Astrocyte (in vitro differentiated cells and primary cell): ENCODE measurements at regions not wholly inside any gene's neighbourhood (a gene's known extent, or its start where the extent isn't known, plus 50 kb on each side); places are given as distances from the start of the nearest gene placed in this dataset.

Experiments used
- DNase-seq: peaks from one replicate; pipeline ENCODE4 v3.0.0-alpha.2; 2010; ENCODE audit warnings: low read depth
- FAIRE-seq: peaks from 2 replicates; lab custom pipeline; 2011; peaks lifted over from hg19 to GRCh38; lab: Jason Lieb, UNC
- H2AFZ ChIP-seq: 2 replicates; pipeline ENCODE4 v1.6.0; 2012; ENCODE audit warnings: low read depth, low read length, inconsistent platforms
- H3K27ac ChIP-seq: 2 replicates; pipeline ENCODE4 v1.5.1; 2011; ENCODE audit warnings: low read depth, low read length, inconsistent platforms
- H3K27me3 ChIP-seq: 2 replicates; pipeline ENCODE4 v1.6.0; 2011; ENCODE audit warnings: low read length, inconsistent platforms; ENCODE audit not compliant: insufficient read depth
- H3K36me3 ChIP-seq: 2 replicates; pipeline ENCODE4 v1.5.1; 2011; ENCODE audit warnings: low read length, inconsistent platforms; ENCODE audit not compliant: insufficient read depth
- H3K4me1 ChIP-seq: 2 replicates; pipeline ENCODE4 v1.5.1; 2011; ENCODE audit warnings: low read length, inconsistent platforms; ENCODE audit not compliant: insufficient read depth
- H3K4me2 ChIP-seq: 2 replicates; pipeline ENCODE4 v1.6.0; 2012; ENCODE audit warnings: low read length, inconsistent platforms
- H3K4me3 ChIP-seq: 2 replicates; pipeline ENCODE4 v1.5.1; 2011; ENCODE audit warnings: low read depth, mild to moderate bottlenecking, low read length, inconsistent platforms; ENCODE audit not compliant: insufficient read depth
- H3K79me2 ChIP-seq: 2 replicates; pipeline ENCODE4 v1.6.0; 2012; ENCODE audit warnings: mild to moderate bottlenecking, low read length, inconsistent platforms; ENCODE audit not compliant: insufficient read depth
- H3K9ac ChIP-seq: 2 replicates; pipeline ENCODE4 v1.6.0; 2012; ENCODE audit warnings: mild to moderate bottlenecking, low read length, inconsistent platforms
- H3K9me3 ChIP-seq: 2 replicates; pipeline ENCODE4 v1.5.1; 2012; ENCODE audit warnings: low read depth, mild to moderate bottlenecking, low read length, inconsistent platforms; ENCODE audit not compliant: insufficient read depth
- H4K20me1 ChIP-seq: 2 replicates; pipeline ENCODE4 v1.6.0; 2012; ENCODE audit warnings: low read length, inconsistent platforms; ENCODE audit not compliant: insufficient read depth
- H3K27ac Mint-ChIP-seq: one replicate; pipeline ENCODE4 v1.8.0; 2021; ENCODE audit warnings: mild to moderate bottlenecking, mixed read lengths; ENCODE audit not compliant: unreplicated experiment
- H3K27me3 Mint-ChIP-seq: one replicate; pipeline ENCODE4 v1.8.0; 2021; ENCODE audit warnings: low read depth, mixed read lengths; ENCODE audit not compliant: unreplicated experiment
- H3K36me3 Mint-ChIP-seq: one replicate; pipeline ENCODE4 v1.8.0; 2021; ENCODE audit warnings: low read depth, mixed read lengths; ENCODE audit not compliant: unreplicated experiment
- H3K4me1 Mint-ChIP-seq: one replicate; pipeline ENCODE4 v1.8.0; 2021; ENCODE audit warnings: low read depth, mixed read lengths; ENCODE audit not compliant: unreplicated experiment
- H3K4me3 Mint-ChIP-seq: one replicate; pipeline ENCODE4 v1.8.0; 2021; ENCODE audit warnings: mild to moderate bottlenecking, moderate library complexity, mixed read lengths; ENCODE audit not compliant: unreplicated experiment
- H3K9me3 Mint-ChIP-seq: one replicate; pipeline ENCODE4 v1.8.0; 2021; ENCODE audit warnings: mild to moderate bottlenecking, mixed read lengths; ENCODE audit not compliant: unreplicated experiment
- CTCF ChIP-seq: IDR thresholded peaks from 2 replicates; pipeline ENCODE4 v1.5.1; 2011; ENCODE audit warnings: low read depth, mild to moderate bottlenecking, inconsistent platforms, low read length, moderate library complexity; ENCODE audit not compliant: insufficient read depth
- EZH2 ChIP-seq: IDR thresholded peaks from 2 replicates; pipeline ENCODE4 v1.6.1; 2012; ENCODE audit warnings: mild to moderate bottlenecking, low read length, inconsistent platforms; ENCODE audit not compliant: insufficient read depth

GRCh38 chr4:149234798-149235197 is 580.8 kb downstream of the IQCM start:
- TF ChIP-seq EZH2 (no peak), CTCF (no peak)
- Histone ChIP-seq H3K9ac (no peak overlapping the region), H3K79me2 (no peaks in the 10 kb centered on the region), H2AFZ (no peak overlapping the region), H3K4me2 (no peak overlapping the region), H3K27me3 (no peaks in the 10 kb centered on the region), H3K4me1 (no peaks in the 10 kb centered on the region), H3K27ac (no peak overlapping the region), H4K20me1 (no peaks in the 10 kb centered on the region), H3K9me3 (no peaks in the 10 kb centered on the region), H3K36me3 (no peaks in the 10 kb centered on the region), H3K4me3 (no peak overlapping the region)
- Mint-ChIP-seq H3K36me3 (no peaks in the 10 kb centered on the region), H3K27me3 (no peaks in the 10 kb centered on the region), H3K9me3 (peaks cover 5% of the 10 kb centered on the region), H3K27ac (no peak overlapping the region), H3K4me3 (no peak overlapping the region), H3K4me1 (no peaks in the 10 kb centered on the region)
- FAIRE-seq: no peak
- no peak for DNase-seq

GRCh38 chr4:149223659-149224058 is 592.0 kb downstream of the IQCM start:
- peaks cover 15% of the 10 kb centered on the region for H3K9me3 Mint-ChIP-seq
- H3K79me2 ChIP-seq: no peaks in the 10 kb centered on the region
- no peak overlapping the region for H3K4me3 Mint-ChIP-seq
- H3K27ac ChIP-seq: no peak overlapping the region
- no peaks in the 10 kb centered on the region for H3K4me1 ChIP-seq
- H3K27ac Mint-ChIP-seq: no peak overlapping the region
- H4K20me1 ChIP-seq: no peaks in the 10 kb centered on the region
- peak; percentile 52 for FAIRE-seq
- no peak overlapping the region for H2AFZ ChIP-seq
- H3K36me3 ChIP-seq: no peaks in the 10 kb centered on the region
- TF ChIP-seq CTCF (no peak), EZH2 (no peak)
- H3K36me3 Mint-ChIP-seq: peaks cover 1% of the 10 kb centered on the region
- H3K9me3 ChIP-seq: peaks cover 10% of the 10 kb centered on the region
- no peak overlapping the region for H3K4me3 ChIP-seq
- no peaks in the 10 kb centered on the region for H3K27me3 Mint-ChIP-seq
- peak; percentile 80 for DNase-seq
- no peaks in the 10 kb centered on the region for H3K4me1 Mint-ChIP-seq
- no peak overlapping the region for H3K9ac ChIP-seq
- H3K4me2 ChIP-seq: no peak overlapping the region
- H3K27me3 ChIP-seq: no peaks in the 10 kb centered on the region

GRCh38 chr4:149218672-149219071 is 597.0 kb downstream of the IQCM start:
- H3K4me1 ChIP-seq: no peaks in the 10 kb centered on the region
- H3K36me3 Mint-ChIP-seq: peaks cover 1% of the 10 kb centered on the region
- no peak overlapping the region for H3K9ac ChIP-seq
- no peaks in the 10 kb centered on the region for H3K27me3 Mint-ChIP-seq
- no peak overlapping the region for H3K4me2 ChIP-seq
- no peak overlapping the region for H3K27ac ChIP-seq
- no peak overlapping the region for H2AFZ ChIP-seq
- H3K4me3 ChIP-seq: no peak overlapping the region
- H4K20me1 ChIP-seq: no peaks in the 10 kb centered on the region
- peaks cover 10% of the 10 kb centered on the region for H3K9me3 ChIP-seq
- no peak for FAIRE-seq
- H3K79me2 ChIP-seq: no peaks in the 10 kb centered on the region
- H3K4me1 Mint-ChIP-seq: no peaks in the 10 kb centered on the region
- no peak for TF ChIP-seq EZH2
- no peak for TF ChIP-seq CTCF
- H3K36me3 ChIP-seq: no peaks in the 10 kb centered on the region
- no peak overlapping the region for H3K27ac Mint-ChIP-seq
- H3K4me3 Mint-ChIP-seq: no peak overlapping the region
- no peak for DNase-seq
- no peaks in the 10 kb centered on the region for H3K27me3 ChIP-seq
- peaks cover 9% of the 10 kb centered on the region for H3K9me3 Mint-ChIP-seq
